ENCODE measurements at regions not wholly inside any gene's neighbourhood (a gene's known extent, or its start where the extent isn't known, plus 50 kb on each side); places are given as distances from the start of the nearest gene placed in this dataset.
"Not testable (repeated sequence)": the region's sequence is repeated elsewhere in the genome, so short reads cannot be mapped to it uniquely, and the experiment has no call there.

GRCh38 chr9:64370344-64370743 is 914.7 kb downstream of the FOXD4L5 start:
- not testable (repeated sequence) for DNase-seq

- not testable (repeated sequence) for DNase-seq
Measured at GRCh38 chr9:64369644-64370043, 915.4 kb downstream of the FOXD4L5 start.

- DNase-seq: peak; percentile 81
Measured at GRCh38 chr9:64369114-64369513, 915.9 kb downstream of the FOXD4L5 start.

GRCh38 chr9:64368644-64368942 is 916.4 kb downstream of the FOXD4L5 start:
- not testable (repeated sequence) for DNase-seq

GRCh38 chr9:64367826-64368643 is 917.0 kb downstream of the FOXD4L5 start:
- DNase-seq: peak; percentile 7

Measured in activated naive CD4-positive, alpha-beta T cell treated with Interleukin-2 at 50 U/mL for 16 hours (primary cell).